Activated naive CD8-positive, alpha-beta T cell treated with anti-CD3 and anti-CD28 coated beads, Interleukin-2, amount 50 U/mL, for 24 hours (primary cell): ENCODE measurements at regions not wholly inside any gene's neighbourhood (a gene's known extent, or its start where the extent isn't known, plus 50 kb on each side); places are given as distances from the start of the nearest gene placed in this dataset.

ENCODE experiments used
- ATAC-seq: fragments of 150-1000 bp; cut with Tn5 transposase; one replicate; pipeline ENCODE4 v1.10.0; 2021
- DNase-seq: peaks from one replicate; pipeline ENCODE4 v3.0.0; 2021
- H3K27ac Mint-ChIP-seq: one replicate; pipeline ENCODE4 v1.8.0; 2021; ENCODE audit warnings: mild to moderate bottlenecking, mixed read lengths
- H3K27me3 Mint-ChIP-seq: one replicate; pipeline ENCODE4 v1.8.0; 2021; ENCODE audit warnings: mixed read lengths
- H3K36me3 Mint-ChIP-seq: one replicate; pipeline ENCODE4 v1.8.0; 2021; ENCODE audit warnings: low read depth, mixed read lengths
- H3K4me1 Mint-ChIP-seq: one replicate; pipeline ENCODE4 v1.8.0; 2021; ENCODE audit warnings: mixed read lengths
- H3K4me3 Mint-ChIP-seq: one replicate; pipeline ENCODE4 v1.8.0; 2021; ENCODE audit warnings: mild to moderate bottlenecking, moderate library complexity, mixed read lengths
- H3K9me3 Mint-ChIP-seq: one replicate; pipeline ENCODE4 v1.8.0; 2021; ENCODE audit warnings: mixed read lengths

- H3K9me3 Mint-ChIP-seq, result no peaks in the 10 kb centered on the region
- ATAC-seq (peak; percentile 8), DNase-seq (peak; percentile 14)
- H3K4me1 Mint-ChIP-seq, result peaks cover 15% of the 10 kb centered on the region
- no peaks in the 10 kb centered on the region for H3K36me3 Mint-ChIP-seq
- no peak overlapping the region for H3K27ac Mint-ChIP-seq
- no peak overlapping the region for H3K4me3 Mint-ChIP-seq
- H3K27me3 Mint-ChIP-seq, result no peaks in the 10 kb centered on the region
These were observed 123.4 kb downstream of the SLC25A47 start for GRCh38 chr14:100446572-100446971.

- DNase-seq, result no peak
- Mint-ChIP-seq H3K27ac (no peak overlapping the region), H3K27me3 (no peaks in the 10 kb centered on the region), H3K9me3 (no peaks in the 10 kb centered on the region), H3K4me1 (peaks cover 11% of the 10 kb centered on the region), H3K4me3 (no peak overlapping the region), H3K36me3 (no peaks in the 10 kb centered on the region)
- ATAC-seq, result no peak
These were observed 125.2 kb downstream of the SLC25A47 start for GRCh38 chr14:100448376-100448775.

GRCh38 chr14:100449225-100449987 lies 126.3 kb downstream of the SLC25A47 start:
- DNase-seq (no peak), ATAC-seq (no peak)
- Mint-ChIP-seq H3K4me3 (no peak overlapping the region), H3K9me3 (no peaks in the 10 kb centered on the region), H3K27ac (no peak overlapping the region), H3K27me3 (no peaks in the 10 kb centered on the region), H3K36me3 (no peaks in the 10 kb centered on the region), H3K4me1 (peaks cover 11% of the 10 kb centered on the region)

- ATAC-seq, result no peak
- Mint-ChIP-seq H3K4me3 (no peak overlapping the region), H3K9me3 (no peaks in the 10 kb centered on the region), H3K27ac (no peak overlapping the region), H3K4me1 (peaks cover 11% of the 10 kb centered on the region), H3K36me3 (no peaks in the 10 kb centered on the region), H3K27me3 (no peaks in the 10 kb centered on the region)
- DNase-seq, result no peak
These were observed 126.9 kb downstream of the SLC25A47 start for GRCh38 chr14:100450049-100450448.

- Mint-ChIP-seq H3K27me3 (no peaks in the 10 kb centered on the region), H3K4me1 (peaks cover 11% of the 10 kb centered on the region), H3K4me3 (no peak overlapping the region), H3K36me3 (no peaks in the 10 kb centered on the region), H3K27ac (no peak overlapping the region), H3K9me3 (no peaks in the 10 kb centered on the region)
- no peak for ATAC-seq
- no peak for DNase-seq
These were observed 127.6 kb downstream of the SLC25A47 start for GRCh38 chr14:100450736-100451135.

GRCh38 chr14:100451264-100451663 lies 128.1 kb downstream of the SLC25A47 start:
- Mint-ChIP-seq H3K4me3 (no peak overlapping the region), H3K27me3 (no peaks in the 10 kb centered on the region), H3K27ac (no peak overlapping the region), H3K36me3 (no peaks in the 10 kb centered on the region), H3K9me3 (no peaks in the 10 kb centered on the region), H3K4me1 (peaks cover 11% of the 10 kb centered on the region)
- DNase-seq (no peak), ATAC-seq (no peak)

- no peak for ATAC-seq
- no peak for DNase-seq
- no peaks in the 10 kb centered on the region for H3K4me1 Mint-ChIP-seq
- H3K27ac Mint-ChIP-seq, result no peak overlapping the region
- H3K4me3 Mint-ChIP-seq, result no peak overlapping the region
- H3K27me3 Mint-ChIP-seq, result no peaks in the 10 kb centered on the region
- H3K9me3 Mint-ChIP-seq, result no peaks in the 10 kb centered on the region
- H3K36me3 Mint-ChIP-seq, result no peaks in the 10 kb centered on the region
These were observed 130.8 kb downstream of the SLC25A47 start for GRCh38 chr14:100453930-100454329.

- Mint-ChIP-seq H3K27me3 (no peaks in the 10 kb centered on the region), H3K9me3 (no peaks in the 10 kb centered on the region), H3K4me1 (no peaks in the 10 kb centered on the region), H3K4me3 (no peak overlapping the region), H3K36me3 (no peaks in the 10 kb centered on the region), H3K27ac (no peak overlapping the region)
- no peak for DNase-seq
- ATAC-seq, result no peak
These were observed 131.3 kb downstream of the SLC25A47 start for GRCh38 chr14:100454437-100454836.

GRCh38 chr14:100463937-100464336 lies 123.3 kb downstream of the BEGAIN start:
- no peak overlapping the region for H3K27ac Mint-ChIP-seq
- DNase-seq (no peak), ATAC-seq (no peak)
- H3K27me3 Mint-ChIP-seq, result no peaks in the 10 kb centered on the region
- H3K36me3 Mint-ChIP-seq, result no peaks in the 10 kb centered on the region
- no peak overlapping the region for H3K4me3 Mint-ChIP-seq
- H3K4me1 Mint-ChIP-seq, result no peaks in the 10 kb centered on the region
- no peaks in the 10 kb centered on the region for H3K9me3 Mint-ChIP-seq

- no peak for ATAC-seq
- Mint-ChIP-seq H3K27ac (no peak overlapping the region), H3K36me3 (no peaks in the 10 kb centered on the region), H3K4me1 (peaks cover 8% of the 10 kb centered on the region), H3K9me3 (no peaks in the 10 kb centered on the region), H3K27me3 (no peaks in the 10 kb centered on the region), H3K4me3 (no peak overlapping the region)
- DNase-seq, result no peak
These were observed 120.9 kb downstream of the BEGAIN start for GRCh38 chr14:100466111-100466856.

- peaks cover 8% of the 10 kb centered on the region for H3K4me1 Mint-ChIP-seq
- H3K36me3 Mint-ChIP-seq, result no peaks in the 10 kb centered on the region
- no peak for DNase-seq
- H3K9me3 Mint-ChIP-seq, result no peaks in the 10 kb centered on the region
- H3K27me3 Mint-ChIP-seq, result no peaks in the 10 kb centered on the region
- no peak overlapping the region for H3K4me3 Mint-ChIP-seq
- no peak overlapping the region for H3K27ac Mint-ChIP-seq
- ATAC-seq, result no peak
These were observed 120.0 kb downstream of the BEGAIN start for GRCh38 chr14:100467046-100467750.

- ATAC-seq, result no peak
- Mint-ChIP-seq H3K4me1 (peaks cover 8% of the 10 kb centered on the region), H3K9me3 (no peaks in the 10 kb centered on the region), H3K27me3 (no peaks in the 10 kb centered on the region), H3K4me3 (no peak overlapping the region), H3K36me3 (no peaks in the 10 kb centered on the region), H3K27ac (no peak overlapping the region)
- no peak for DNase-seq
These were observed 119.3 kb downstream of the BEGAIN start for GRCh38 chr14:100467939-100468338.

GRCh38 chr14:100468557-100468956 lies 118.7 kb downstream of the BEGAIN start:
- DNase-seq (no peak), ATAC-seq (no peak)
- Mint-ChIP-seq H3K4me3 (no peak overlapping the region), H3K9me3 (no peaks in the 10 kb centered on the region), H3K36me3 (no peaks in the 10 kb centered on the region), H3K27ac (no peak overlapping the region), H3K4me1 (peaks cover 8% of the 10 kb centered on the region), H3K27me3 (no peaks in the 10 kb centered on the region)

GRCh38 chr14:100469632-100470522 lies 117.3 kb downstream of the BEGAIN start:
- DNase-seq (no peak), ATAC-seq (peak; percentile 67)
- Mint-ChIP-seq H3K4me3 (no peak overlapping the region), H3K27ac (no peak overlapping the region), H3K9me3 (no peaks in the 10 kb centered on the region), H3K36me3 (no peaks in the 10 kb centered on the region), H3K4me1 (peaks cover 8% of the 10 kb centered on the region), H3K27me3 (no peaks in the 10 kb centered on the region)
